Stimulated activated CD8-positive, alpha-beta memory T cell treated with anti-CD3 and anti-CD28 coated beads, Interleukin-7, amount 100 ng/mL, for 4 hours (primary cell): ENCODE measurements at regions not wholly inside any gene's neighbourhood (a gene's known extent, or its start where the extent isn't known, plus 50 kb on each side); places are given as distances from the start of the nearest gene placed in this dataset.

Experiments used
- DNase-seq, 2 donors: peaks; one replicate each; pipeline ENCODE4 v3.0.0-alpha.2; 2020; ENCODE audit warnings: low read depth in 2 of 2

GRCh38 chr5:61823781-61824180 is 482.2 kb upstream of the KIF2A start:
- DNase-seq, result no peak

- no peak for DNase-seq
Measured at GRCh38 chr5:61824396-61824795, 481.6 kb upstream of the KIF2A start.

GRCh38 chr5:61827445-61827975 is 478.5 kb upstream of the KIF2A start:
- DNase-seq, result no peak

GRCh38 chr5:61828856-61829255 is 477.1 kb upstream of the KIF2A start:
- DNase-seq, result no peak

- no peak for DNase-seq
Measured at GRCh38 chr5:61831736-61832135, 474.3 kb upstream of the KIF2A start.

- no peak for DNase-seq
Measured at GRCh38 chr5:61837788-61838187, 468.2 kb upstream of the KIF2A start.

- DNase-seq, result no peak
Measured at GRCh38 chr5:61840361-61840760, 465.6 kb upstream of the KIF2A start.

- DNase-seq, result no peak
Measured at GRCh38 chr5:61842840-61843239, 463.2 kb upstream of the KIF2A start.

- no peak for DNase-seq
Measured at GRCh38 chr5:61850696-61851095, 455.3 kb upstream of the KIF2A start.

- no peak for DNase-seq
Measured at GRCh38 chr5:61854531-61854930, 451.5 kb upstream of the KIF2A start.

- no peak for DNase-seq
Measured at GRCh38 chr5:61860978-61861377, 445.0 kb upstream of the KIF2A start.

- DNase-seq, result no peak
Measured at GRCh38 chr5:61866930-61867329, 439.1 kb upstream of the KIF2A start.

GRCh38 chr5:61869333-61869732 is 436.7 kb upstream of the KIF2A start:
- no peak for DNase-seq

GRCh38 chr5:61878471-61878870 is 427.5 kb upstream of the KIF2A start:
- DNase-seq, result no peak

- DNase-seq, result no peak
Measured at GRCh38 chr5:61881821-61882487, 424.1 kb upstream of the KIF2A start.

GRCh38 chr5:61882901-61883500 is 423.0 kb upstream of the KIF2A start:
- no peak for DNase-seq

- no peak for DNase-seq
Measured at GRCh38 chr5:61884252-61884855, 421.7 kb upstream of the KIF2A start.

- DNase-seq, result no peak
Measured at GRCh38 chr5:61886214-61886613, 419.8 kb upstream of the KIF2A start.

- DNase-seq, result no peak
Measured at GRCh38 chr5:61887271-61887670, 418.7 kb upstream of the KIF2A start.

- no peak for DNase-seq
Measured at GRCh38 chr5:61894046-61894445, 412.0 kb upstream of the KIF2A start.

GRCh38 chr5:61896811-61897210 is 409.2 kb upstream of the KIF2A start:
- DNase-seq, result no peak

GRCh38 chr5:61897251-61897650 is 408.8 kb upstream of the KIF2A start:
- no peak for DNase-seq

- DNase-seq, result no peak
Measured at GRCh38 chr5:61901997-61902396, 404.0 kb upstream of the KIF2A start.
